HL-60 (cell line): ENCODE measurements at regions not wholly inside any gene's neighbourhood (a gene's known extent, or its start where the extent isn't known, plus 50 kb on each side); places are given as distances from the start of the nearest gene placed in this dataset.

Experiments used
- DNase-seq, 2 experiments: peaks; one replicate each; pipeline ENCODE4 v3.0.0-alpha.2; 2010 to 2020; ENCODE audit warnings: low read depth in 1 of 2, low spot score in 1 of 2
- H3K27ac ChIP-seq: fragments of 250-450 bp; sonication (Bioruptor Pico); replicated peaks from 2 replicates; pipeline ENCODE4 v1.5.1; 2020; ENCODE audit warnings: mild to moderate bottlenecking, moderate library complexity
- H3K27me3 ChIP-seq: fragments of 250-450 bp; sonication (Bioruptor Pico); 2 replicates; pipeline ENCODE4 v1.5.1; 2021; ENCODE audit warnings: mild to moderate bottlenecking, moderate library complexity; ENCODE audit not compliant: insufficient read depth, poor library complexity, severe bottlenecking
- H3K4me3 ChIP-seq: replicated peaks from 2 replicates; pipeline ENCODE4 v1.5.1; 2011; ENCODE audit warnings: mild to moderate bottlenecking, control low read depth, low read length; ENCODE audit not compliant: insufficient read depth
- CTCF ChIP-seq: IDR thresholded peaks from one replicate; pipeline ENCODE4 v1.5.1; 2011; ENCODE audit warnings: low read length, control low read depth, inconsistent platforms; ENCODE audit not compliant: insufficient read depth
- GABPA ChIP-seq: IDR thresholded peaks from 2 replicates; pipeline ENCODE4 v1.6.1; 2012; ENCODE audit warnings: low read depth
- POLR2AphosphoS5 ChIP-seq: IDR thresholded peaks from 2 replicates; pipeline ENCODE4 v1.6.1; 2012; ENCODE audit warnings: low read depth
- REST ChIP-seq: IDR thresholded peaks from 2 replicates; pipeline ENCODE4 v1.6.1; 2012; ENCODE audit warnings: low read depth; ENCODE audit not compliant: insufficient replicate concordance
- SPI1 ChIP-seq: IDR thresholded peaks from 2 replicates; pipeline ENCODE4 v1.6.1; 2012; ENCODE audit warnings: low read depth, mild to moderate bottlenecking, borderline replicate concordance

- TF ChIP-seq GABPA = no peak
- no peak for TF ChIP-seq CTCF
- TF ChIP-seq POLR2AphosphoS5 = no peak
- no peak for TF ChIP-seq SPI1
- no peak for TF ChIP-seq REST
- Histone ChIP-seq H3K27me3 (no peaks in the 10 kb centered on the region), H3K4me3 (no peak overlapping the region), H3K27ac (no peak overlapping the region)
- no peak for DNase-seq
Measured at GRCh38 chr3:99388780-99389179, 249.6 kb upstream of the COL8A1 start.

- TF ChIP-seq CTCF = no peak
- no peak for TF ChIP-seq GABPA
- no peak for TF ChIP-seq REST
- no peak for TF ChIP-seq SPI1
- TF ChIP-seq POLR2AphosphoS5 = no peak
- no peak overlapping the region for H3K4me3 ChIP-seq
- H3K27me3 ChIP-seq = no peaks in the 10 kb centered on the region
- H3K27ac ChIP-seq = no peak overlapping the region
- DNase-seq = no peak
Measured at GRCh38 chr3:99384596-99384995, 253.8 kb upstream of the COL8A1 start.

DNA sequence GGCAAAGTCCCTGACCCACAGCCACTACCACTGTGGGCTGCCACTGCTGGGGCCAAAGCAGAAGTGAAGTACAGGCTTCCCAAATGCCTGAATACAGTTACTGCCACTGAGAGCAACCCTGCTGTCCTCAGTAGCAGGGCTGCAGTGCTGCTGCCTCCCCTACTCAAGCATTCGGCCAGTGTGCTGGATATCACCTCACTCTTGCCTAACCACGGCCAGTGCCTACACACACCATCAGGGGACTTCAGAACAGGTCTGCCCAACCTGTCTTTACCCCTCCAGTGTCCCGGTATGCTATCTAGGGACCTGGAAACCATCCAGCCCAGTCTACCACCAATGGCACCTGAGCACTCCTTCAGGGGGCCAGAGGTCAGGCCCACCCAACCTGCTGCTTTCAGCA, 261.5 kb upstream of the COL8A1 start:
- no peak for DNase-seq
- TF ChIP-seq GABPA (no peak), POLR2AphosphoS5 (no peak), SPI1 (no peak), CTCF (no peak), REST (no peak)
- no peak overlapping the region for H3K27ac ChIP-seq
- H3K27me3 ChIP-seq = no peaks in the 10 kb centered on the region
- no peak overlapping the region for H3K4me3 ChIP-seq
